Stimulated activated naive CD8-positive, alpha-beta T cell treated with anti-CD3 and anti-CD28 coated beads, Interleukin-15, amount 100 ng/mL, for 72 hours (primary cell): ENCODE measurements at regions not wholly inside any gene's neighbourhood (a gene's known extent, or its start where the extent isn't known, plus 50 kb on each side); places are given as distances from the start of the nearest gene placed in this dataset.

Experiments used
- ATAC-seq: fragments of 150-1000 bp; cut with Tn5 transposase; 2 replicates; pipeline ENCODE4 v1.10.0; 2021; ENCODE audit warnings: mild to moderate bottlenecking, moderate library complexity
- DNase-seq, 2 donors: peaks; one replicate each; pipeline ENCODE4 v3.0.0; 2021 to 2022
- H3K27ac Mint-ChIP-seq, 2 donors: one replicate each; pipeline ENCODE4 v1.8.0; 2022; ENCODE audit warnings: mild to moderate bottlenecking in 2 of 2, mixed read lengths in 2 of 2, moderate library complexity in 2 of 2
- H3K27me3 Mint-ChIP-seq: one replicate; pipeline ENCODE4 v1.8.0; 2022; ENCODE audit warnings: mixed read lengths
- H3K4me1 Mint-ChIP-seq: one replicate; pipeline ENCODE4 v1.8.0; 2022; ENCODE audit warnings: mild to moderate bottlenecking, mixed read lengths
- H3K4me3 Mint-ChIP-seq, 2 donors: one replicate each; pipeline ENCODE4 v1.8.0; 2022; ENCODE audit warnings: mild to moderate bottlenecking in 2 of 2, mixed read lengths in 2 of 2, moderate library complexity in 1 of 2
- H3K9me3 Mint-ChIP-seq, 2 donors: one replicate each; pipeline ENCODE4 v1.8.0; 2022; ENCODE audit warnings: mixed read lengths in 2 of 2

DNA sequence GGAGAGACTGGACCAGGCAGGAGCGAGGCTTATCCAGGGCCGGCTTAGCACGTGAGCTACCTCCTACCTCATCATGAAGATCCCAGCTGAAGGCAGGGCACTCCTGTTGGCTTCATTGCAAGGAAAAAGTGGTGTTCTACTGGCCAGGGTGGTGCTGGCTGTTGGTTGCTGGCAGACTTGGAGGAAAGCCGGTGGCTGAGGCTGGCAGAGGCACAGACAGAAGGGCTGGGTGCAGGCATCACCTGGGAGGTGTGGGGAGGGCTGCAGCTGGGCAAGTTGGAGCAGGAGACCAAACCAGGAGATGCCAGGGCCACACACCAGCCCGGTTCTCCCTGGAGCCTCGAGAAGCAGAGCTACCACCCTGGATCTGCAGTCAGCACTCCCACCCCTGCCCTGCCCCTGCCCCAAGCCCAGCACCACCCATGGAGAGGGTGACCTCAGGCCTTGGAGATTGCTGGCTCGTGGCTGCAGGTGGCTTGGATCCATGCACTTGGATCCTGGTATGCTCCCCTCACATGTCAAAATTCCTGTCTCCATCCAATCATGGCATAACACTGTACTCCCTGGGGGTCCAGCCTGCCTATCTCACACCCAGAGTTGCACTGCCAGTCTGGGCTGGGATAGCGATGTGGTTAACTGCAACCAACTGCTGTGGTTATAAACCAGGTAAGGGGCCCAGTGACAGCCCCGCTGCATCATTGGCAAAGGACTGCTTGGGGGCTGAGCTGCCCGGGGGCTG is 49.7 kb downstream of the GLI2 start:
- no peak for ATAC-seq
- H3K9me3 Mint-ChIP-seq, result no peaks in the 10 kb centered on the region

GRCh38 chr2:120786038-120786960 is 50.6 kb downstream of the GLI2 start:
- DNase-seq (no peak), ATAC-seq (no peak)
- Mint-ChIP-seq H3K27ac (no peak overlapping the region), H3K9me3 (no peaks in the 10 kb centered on the region), H3K4me1 (peaks cover 10% of the 10 kb centered on the region), H3K27me3 (peaks cover 12% of the 10 kb centered on the region), H3K4me3 (no peak overlapping the region)

More for the DNA sequence above, 49.7 kb downstream of the GLI2 start:
- no peak for DNase-seq
- no peak overlapping the region for H3K4me3 Mint-ChIP-seq
- H3K27me3 Mint-ChIP-seq, result peaks cover 12% of the 10 kb centered on the region
- H3K4me1 Mint-ChIP-seq, result peaks cover 10% of the 10 kb centered on the region
- no peak overlapping the region for H3K27ac Mint-ChIP-seq

DNA sequence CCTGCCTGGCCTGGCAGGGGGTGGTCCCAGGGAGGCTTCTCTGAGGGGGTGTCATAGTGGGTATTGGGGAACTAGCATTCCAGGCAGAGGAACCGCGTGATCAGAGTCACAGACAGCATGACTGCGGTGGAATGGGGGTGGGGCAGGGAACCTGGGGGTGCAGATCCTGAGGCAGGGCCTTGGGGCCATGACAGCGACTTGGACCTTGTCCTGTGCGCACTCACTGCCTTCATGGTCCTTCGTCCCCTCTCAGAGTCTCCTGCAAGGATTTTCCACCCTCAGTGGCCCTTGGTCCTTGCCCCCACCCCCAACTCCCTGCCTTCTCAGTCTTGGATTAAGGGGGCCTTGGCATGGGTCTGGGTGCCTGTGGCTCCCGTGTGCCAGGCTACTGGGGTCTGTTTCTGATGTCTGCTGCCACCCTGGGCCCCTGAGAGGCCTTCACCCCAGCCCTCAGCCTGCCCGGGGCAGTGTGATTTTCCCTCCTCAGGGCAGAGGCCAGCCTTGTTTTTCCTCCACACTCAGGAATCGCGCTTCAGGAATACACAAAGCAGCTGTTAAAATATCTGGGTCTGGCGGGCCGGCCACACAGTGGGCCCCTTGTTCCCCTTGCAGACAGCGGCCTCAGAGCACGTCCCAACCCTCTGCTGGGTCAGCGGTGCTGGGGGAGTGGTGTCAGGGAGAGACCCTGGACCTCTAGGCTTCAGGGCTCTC is 51.6 kb downstream of the GLI2 start:
- Mint-ChIP-seq H3K4me1 (peaks cover 10% of the 10 kb centered on the region), H3K4me3 (no peak overlapping the region), H3K27ac (peak overlapping the region in 1 of 2 donors; percentile 69), H3K27me3 (peaks cover 12% of the 10 kb centered on the region), H3K9me3 (no peaks in the 10 kb centered on the region)
- no peak for ATAC-seq
- DNase-seq, result no peak

GRCh38 chr2:120787822-120788700 is 52.4 kb downstream of the GLI2 start:
- DNase-seq, result no peak
- Mint-ChIP-seq H3K4me3 (no peak overlapping the region), H3K4me1 (peaks cover 8% of the 10 kb centered on the region), H3K9me3 (no peaks in the 10 kb centered on the region), H3K27ac (peak overlapping the region in 1 of 2 donors; percentile 69), H3K27me3 (peaks cover 9% of the 10 kb centered on the region)
- no peak for ATAC-seq

- H3K27me3 Mint-ChIP-seq, result no peaks in the 10 kb centered on the region
- H3K27ac Mint-ChIP-seq, result no peak overlapping the region
- no peak for DNase-seq
- H3K4me3 Mint-ChIP-seq, result no peak overlapping the region
- H3K4me1 Mint-ChIP-seq, result no peaks in the 10 kb centered on the region
- ATAC-seq, result no peak
- no peaks in the 10 kb centered on the region for H3K9me3 Mint-ChIP-seq
These were observed 55.7 kb downstream of the GLI2 start for GRCh38 chr2:120791243-120791961.

DNA sequence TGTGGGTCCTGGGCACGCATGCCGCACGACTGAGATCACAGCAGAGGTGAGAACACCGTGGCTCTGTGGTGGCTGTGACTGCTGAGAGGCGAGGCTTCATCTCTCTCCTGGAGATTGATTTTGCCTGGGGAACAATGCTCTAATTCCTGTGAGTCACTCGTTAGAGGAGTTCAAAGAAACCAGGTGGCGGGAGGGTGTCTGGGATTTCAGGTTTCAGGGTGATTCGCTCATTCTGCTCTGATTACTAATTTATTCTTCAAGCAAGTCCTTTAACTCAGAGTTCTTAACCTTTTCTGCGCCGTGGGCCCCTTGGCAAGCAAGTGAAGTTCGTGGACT is 56.3 kb downstream of the GLI2 start:
- no peaks in the 10 kb centered on the region for H3K27me3 Mint-ChIP-seq
- no peaks in the 10 kb centered on the region for H3K4me1 Mint-ChIP-seq
- DNase-seq, result no peak
- no peak overlapping the region for H3K4me3 Mint-ChIP-seq
- no peak overlapping the region for H3K27ac Mint-ChIP-seq
- no peaks in the 10 kb centered on the region for H3K9me3 Mint-ChIP-seq
- ATAC-seq, result no peak

DNA sequence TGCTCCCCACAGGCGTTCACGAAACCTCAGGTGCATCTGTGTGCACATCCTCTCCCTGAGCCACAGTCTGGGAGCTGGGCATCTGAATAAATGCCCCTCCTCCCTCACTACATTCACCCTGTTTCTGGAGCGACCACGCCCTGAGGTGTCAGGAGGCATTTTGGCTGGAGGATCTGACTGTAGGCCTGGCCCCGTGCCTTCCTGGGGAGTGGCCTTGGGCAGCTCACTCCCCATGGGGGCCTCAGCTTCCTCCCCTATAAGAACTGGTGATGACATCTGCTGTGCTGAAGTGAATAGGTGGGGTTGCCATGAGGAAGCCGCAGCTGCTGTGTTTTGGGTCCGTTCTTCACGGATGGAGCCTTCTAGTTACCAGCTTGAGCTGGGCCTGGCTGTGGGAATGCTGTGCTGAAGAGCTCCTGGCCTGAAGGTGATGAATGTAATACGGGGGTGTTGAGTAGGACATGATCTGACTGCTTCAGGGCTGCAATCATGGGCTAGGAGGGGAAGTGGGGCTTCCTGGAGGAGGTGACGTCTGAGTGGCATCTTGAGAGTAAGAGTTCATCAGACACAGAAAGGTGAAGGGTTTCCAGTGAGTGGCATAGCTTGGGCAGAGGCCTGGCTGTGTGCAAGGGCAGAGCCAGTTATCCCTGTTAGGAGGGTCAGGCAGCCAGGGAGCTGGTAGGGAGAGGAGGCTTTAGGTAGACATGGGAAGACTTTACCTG is 58.2 kb downstream of the GLI2 start:
- Mint-ChIP-seq H3K4me1 (no peaks in the 10 kb centered on the region), H3K27me3 (no peaks in the 10 kb centered on the region), H3K27ac (peak overlapping the region in 1 of 2 donors; percentile 36), H3K4me3 (no peak overlapping the region), H3K9me3 (no peaks in the 10 kb centered on the region)
- ATAC-seq (no peak), DNase-seq (no peak)

DNA sequence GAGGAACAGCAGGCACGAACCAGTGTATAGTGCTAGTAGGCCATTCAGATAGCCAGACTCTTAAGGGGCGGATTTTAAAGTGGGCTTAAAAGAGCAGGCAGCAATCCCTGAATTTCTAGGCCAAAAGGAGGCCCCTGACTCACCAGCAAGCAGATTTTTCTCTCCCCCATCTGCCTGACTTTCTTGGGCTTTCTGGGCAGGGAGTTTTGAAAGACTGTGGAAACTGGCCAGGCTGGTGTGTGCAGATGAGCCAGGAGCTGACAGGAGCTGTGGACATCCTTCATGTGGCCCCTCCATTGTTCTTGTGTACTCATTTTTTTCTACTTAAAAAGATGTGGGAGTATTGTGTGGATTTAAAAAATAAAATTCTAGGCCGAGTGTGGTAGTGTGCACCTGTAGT is 59.0 kb downstream of the GLI2 start:
- Mint-ChIP-seq H3K27ac (no peak overlapping the region), H3K9me3 (no peaks in the 10 kb centered on the region), H3K4me3 (no peak overlapping the region), H3K4me1 (no peaks in the 10 kb centered on the region), H3K27me3 (peaks cover 2% of the 10 kb centered on the region)
- no peak for DNase-seq
- ATAC-seq, result no peak

GRCh38 chr2:120796094-120796493 is 60.4 kb downstream of the GLI2 start:
- Mint-ChIP-seq H3K4me3 (no peak overlapping the region), H3K4me1 (no peaks in the 10 kb centered on the region), H3K9me3 (no peaks in the 10 kb centered on the region), H3K27ac (no peak overlapping the region), H3K27me3 (peaks cover 6% of the 10 kb centered on the region)
- DNase-seq, result no peak
- ATAC-seq, result no peak

GRCh38 chr2:120797421-120798221 is 62.0 kb downstream of the GLI2 start:
- Mint-ChIP-seq H3K9me3 (no peaks in the 10 kb centered on the region), H3K4me3 (no peak overlapping the region)

DNA sequence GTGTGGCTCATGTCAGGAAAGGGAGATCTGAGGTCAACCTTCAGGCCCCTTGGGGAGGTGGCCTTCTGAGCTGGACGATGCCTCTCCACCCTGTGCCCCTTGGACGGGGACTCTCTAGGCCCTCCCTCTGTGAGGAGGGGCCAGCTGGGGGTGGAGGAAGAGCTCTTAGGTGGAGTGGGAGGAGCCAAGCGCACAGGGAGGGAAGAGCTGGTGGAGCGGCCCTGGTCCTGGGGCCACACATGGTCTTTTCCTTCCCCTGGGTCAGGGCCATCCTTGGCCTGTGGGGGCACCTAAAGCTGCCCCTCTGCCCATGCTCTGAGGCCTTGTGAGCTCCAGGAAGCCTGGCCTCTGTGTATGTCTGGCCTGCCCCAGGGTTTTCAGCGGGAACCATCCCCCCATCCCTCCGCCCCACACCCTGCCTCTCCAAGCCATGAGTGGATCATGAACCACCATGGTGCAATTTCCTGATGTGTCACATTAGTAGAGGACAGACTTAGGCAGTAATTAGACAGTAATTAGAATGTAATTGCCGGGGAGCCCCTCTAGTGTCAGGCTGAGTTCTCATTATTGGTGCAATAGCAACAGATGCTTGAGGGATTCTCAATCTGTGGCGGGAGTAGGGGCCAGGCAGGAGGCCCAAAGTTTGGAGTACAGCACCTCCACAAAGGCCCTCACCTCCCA is 63.0 kb downstream of the GLI2 start:
- Mint-ChIP-seq H3K9me3 (no peaks in the 10 kb centered on the region), H3K4me3 (no peak overlapping the region), H3K27me3 (peaks cover 6% of the 10 kb centered on the region), H3K4me1 (no peaks in the 10 kb centered on the region), H3K27ac (no peak overlapping the region)
- ATAC-seq (no peak), DNase-seq (no peak)

More at GRCh38 chr2:120797421-120798221, 62.0 kb downstream of the GLI2 start:
- peaks cover 6% of the 10 kb centered on the region for H3K27me3 Mint-ChIP-seq
- H3K4me1 Mint-ChIP-seq, result no peaks in the 10 kb centered on the region
- DNase-seq, result no peak
- H3K27ac Mint-ChIP-seq, result no peak overlapping the region
- no peak for ATAC-seq

DNA sequence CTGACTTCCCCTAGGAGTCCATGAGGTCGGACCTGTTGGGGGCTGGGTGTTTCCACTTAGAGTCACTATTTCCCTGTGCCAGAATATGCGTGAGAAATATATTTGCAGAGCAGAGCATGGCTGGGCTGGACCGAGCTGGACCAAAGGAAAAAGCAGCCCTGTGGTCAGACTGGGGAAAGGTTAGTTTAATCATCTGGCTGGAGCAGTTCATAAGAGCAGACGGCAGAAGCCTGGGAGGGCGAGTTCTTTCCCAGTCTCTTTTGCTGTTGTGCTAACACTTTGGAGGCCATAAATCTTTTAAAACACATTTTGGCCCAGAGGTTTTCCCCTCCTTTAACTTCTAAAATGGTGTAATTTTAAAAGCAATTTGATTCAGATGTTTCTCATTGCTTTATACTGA is 66.5 kb downstream of the GLI2 start:
- no peak for DNase-seq
- Mint-ChIP-seq H3K4me1 (no peaks in the 10 kb centered on the region), H3K27ac (peak overlapping the region in 1 of 2 donors; percentile 47), H3K9me3 (no peaks in the 10 kb centered on the region), H3K27me3 (peaks cover 11% of the 10 kb centered on the region), H3K4me3 (no peak overlapping the region)
- ATAC-seq, result no peak
